Mononuclear cell (primary cell): ENCODE measurements at regions not wholly inside any gene's neighbourhood (a gene's known extent, or its start where the extent isn't known, plus 50 kb on each side); places are given as distances from the start of the nearest gene placed in this dataset.

ENCODE experiments used
- H3K27me3 ChIP-seq: 2 replicates; pipeline ENCODE4 v1.6.0; 2011; ENCODE audit warnings: low read length, control low read depth; ENCODE audit not compliant: insufficient read depth
- H3K4me1 ChIP-seq: 2 replicates; pipeline ENCODE4 v1.5.1; 2011; ENCODE audit warnings: mild to moderate bottlenecking, low read length, control low read depth; ENCODE audit not compliant: insufficient read depth
- H3K4me3 ChIP-seq: 2 replicates; pipeline ENCODE4 v1.5.1; 2011; ENCODE audit warnings: mild to moderate bottlenecking, low read length, moderate library complexity
- H3K9me3 ChIP-seq: 2 replicates; pipeline ENCODE4 v1.5.1; 2011; ENCODE audit warnings: low read depth, mild to moderate bottlenecking, control low read depth, low read length

DNA sequence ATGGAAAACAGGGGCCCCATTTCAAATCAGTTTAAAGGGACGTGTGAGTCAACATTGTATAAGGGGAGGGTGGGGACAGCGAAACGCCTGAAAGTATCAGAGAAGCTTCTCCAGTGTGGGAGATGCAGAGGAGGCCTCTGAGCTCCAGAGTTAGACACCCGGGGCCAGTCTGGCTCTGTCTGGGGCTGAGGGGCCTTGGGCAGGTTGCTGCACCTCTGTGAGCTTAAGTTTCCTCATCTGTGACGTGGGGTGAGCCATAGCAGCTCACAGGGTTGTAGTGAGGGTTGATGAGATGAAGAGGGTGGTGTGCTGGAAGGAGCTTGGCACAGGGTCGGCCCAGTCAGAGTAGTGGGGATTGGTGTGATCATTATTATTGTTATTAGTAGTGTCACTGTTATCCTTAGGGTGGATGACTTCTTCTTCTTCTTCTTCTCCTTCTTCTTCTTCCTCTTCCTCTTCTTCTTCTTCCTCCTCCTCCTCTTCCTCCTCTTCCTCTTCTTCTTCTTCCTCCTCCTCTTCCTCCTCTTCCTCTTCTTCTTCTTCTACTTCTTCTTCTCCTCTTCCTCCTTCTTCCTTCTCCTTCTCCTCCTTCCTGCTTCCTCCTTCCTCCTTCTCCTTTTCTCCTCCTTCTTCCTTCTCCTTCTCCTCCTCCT lies 282.0 kb downstream of the PTPRU start:
- Histone ChIP-seq H3K9me3 (no peaks in the 10 kb centered on the region), H3K27me3 (no peaks in the 10 kb centered on the region), H3K4me1 (no peaks in the 10 kb centered on the region), H3K4me3 (no peak overlapping the region)

DNA sequence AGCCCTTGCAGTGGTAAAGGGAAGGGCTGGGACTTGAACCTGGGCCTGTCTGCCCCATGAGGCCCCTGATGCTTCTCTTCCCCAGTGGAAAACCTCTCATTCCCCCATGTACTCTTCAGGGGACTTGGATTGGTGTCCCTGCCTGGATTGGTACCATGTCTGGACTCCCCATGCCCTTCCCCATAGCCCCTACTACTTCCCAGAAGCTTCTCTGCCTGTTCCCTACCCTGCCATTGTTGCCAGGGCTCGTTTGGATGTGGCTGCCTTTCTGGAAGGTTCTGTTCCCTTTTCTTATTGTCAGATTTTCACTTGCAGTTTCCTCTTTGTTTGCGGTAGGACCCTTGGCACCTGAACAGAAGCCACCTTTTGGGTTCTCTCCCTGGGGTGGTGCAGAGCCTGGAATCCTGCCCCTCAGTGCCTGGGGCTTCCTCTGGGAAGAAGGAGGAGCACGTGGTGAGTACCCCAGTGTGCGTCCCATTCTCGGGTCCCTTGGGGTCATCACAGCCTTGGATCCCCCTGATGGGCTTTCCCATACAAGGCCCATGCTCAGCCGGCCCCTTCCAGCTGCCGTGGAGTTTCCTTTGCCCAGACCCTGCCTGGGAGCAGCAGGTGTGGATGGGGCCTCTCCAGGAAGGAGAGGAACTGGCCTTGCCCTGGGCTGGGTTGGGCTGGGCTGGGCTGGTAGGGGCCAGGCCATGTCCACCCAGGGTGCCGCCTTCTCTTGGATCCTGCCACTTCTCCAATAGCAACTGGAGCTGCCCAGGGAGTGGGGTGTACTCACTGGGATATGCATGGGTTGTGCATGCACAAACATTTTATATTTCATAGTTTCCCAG lies 281.1 kb downstream of the PTPRU start:
- Histone ChIP-seq H3K27me3 (no peaks in the 10 kb centered on the region), H3K9me3 (no peaks in the 10 kb centered on the region), H3K4me3 (no peak overlapping the region), H3K4me1 (no peaks in the 10 kb centered on the region)

DNA sequence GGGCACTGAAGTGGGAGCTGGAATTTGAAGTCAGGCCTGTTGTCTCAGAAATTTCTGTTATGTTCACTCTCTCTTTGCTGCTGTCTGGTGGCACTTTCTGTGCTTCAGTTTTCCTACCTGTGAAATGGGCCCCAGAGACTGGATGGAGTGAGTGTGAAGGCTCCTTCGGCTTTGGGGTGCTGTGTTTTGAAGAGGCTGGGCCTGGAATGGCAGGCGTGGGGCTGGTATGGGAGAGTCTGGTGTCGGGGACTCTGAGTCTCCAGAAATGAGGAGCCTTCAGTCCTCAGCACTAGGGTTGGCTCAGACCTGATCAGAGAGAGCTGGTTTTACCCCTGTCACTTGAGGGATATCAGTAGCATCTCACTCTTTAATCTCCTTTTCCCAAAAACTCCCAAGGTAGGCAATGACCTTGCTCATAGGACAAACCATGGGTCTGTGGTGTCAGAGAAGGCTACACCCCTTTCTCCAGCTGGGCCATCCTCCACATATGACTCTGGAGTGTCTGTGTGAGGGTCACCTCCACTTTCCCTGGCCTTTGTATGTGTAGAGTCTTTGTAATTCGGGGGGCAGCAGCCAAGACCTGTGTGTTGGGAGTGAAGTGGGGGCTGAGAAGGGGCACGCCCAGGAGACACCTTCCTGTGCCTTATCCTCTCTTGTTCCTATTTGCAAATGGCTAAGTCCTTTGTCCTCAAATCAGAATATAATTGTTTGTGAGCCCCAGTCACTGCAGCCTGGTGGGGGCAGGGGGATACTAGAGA lies 279.9 kb downstream of the PTPRU start:
- H3K9me3 ChIP-seq = no peaks in the 10 kb centered on the region
- H3K4me3 ChIP-seq = no peak overlapping the region
- no peaks in the 10 kb centered on the region for H3K4me1 ChIP-seq
- H3K27me3 ChIP-seq = no peaks in the 10 kb centered on the region

DNA sequence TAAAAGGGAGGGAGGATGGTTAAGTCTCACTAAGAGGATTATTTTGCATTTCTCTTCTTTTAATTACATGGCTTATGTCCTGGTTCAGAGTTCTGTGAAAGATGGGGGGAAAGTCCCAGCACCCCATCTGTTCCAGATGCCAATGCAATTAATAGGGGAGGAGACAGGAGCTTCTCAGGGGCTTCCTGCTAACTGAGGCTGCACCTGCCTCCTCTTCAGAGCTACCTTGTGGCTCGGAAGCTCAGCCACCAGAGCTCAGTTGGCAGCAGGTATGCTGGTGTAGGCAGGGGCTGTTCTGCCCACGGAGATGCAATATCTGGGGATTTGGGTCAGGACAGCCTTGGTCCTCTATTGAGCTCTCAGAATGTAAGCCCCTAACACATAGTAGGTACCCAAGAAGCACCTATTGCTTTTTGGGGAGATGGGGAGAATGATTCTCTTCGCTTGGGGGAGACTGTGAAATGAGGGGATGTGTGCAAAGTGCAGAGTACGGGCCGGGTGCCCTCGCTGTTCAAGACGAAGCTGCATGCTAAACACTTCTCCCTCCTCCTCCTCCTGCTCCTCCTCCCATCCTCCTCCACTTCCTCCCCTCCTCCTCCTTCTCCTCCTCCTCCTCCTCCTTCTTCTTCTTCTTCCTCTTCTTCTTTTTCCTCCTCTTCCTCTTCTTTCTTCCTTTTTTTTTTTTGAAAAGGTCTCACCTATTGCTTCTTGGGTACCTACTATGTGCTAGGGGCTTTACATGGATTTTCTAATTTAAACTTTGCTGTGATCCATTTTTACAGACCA lies 279.0 kb downstream of the PTPRU start:
- Histone ChIP-seq H3K4me1 (no peaks in the 10 kb centered on the region), H3K27me3 (no peaks in the 10 kb centered on the region), H3K9me3 (no peaks in the 10 kb centered on the region), H3K4me3 (no peak overlapping the region)

DNA sequence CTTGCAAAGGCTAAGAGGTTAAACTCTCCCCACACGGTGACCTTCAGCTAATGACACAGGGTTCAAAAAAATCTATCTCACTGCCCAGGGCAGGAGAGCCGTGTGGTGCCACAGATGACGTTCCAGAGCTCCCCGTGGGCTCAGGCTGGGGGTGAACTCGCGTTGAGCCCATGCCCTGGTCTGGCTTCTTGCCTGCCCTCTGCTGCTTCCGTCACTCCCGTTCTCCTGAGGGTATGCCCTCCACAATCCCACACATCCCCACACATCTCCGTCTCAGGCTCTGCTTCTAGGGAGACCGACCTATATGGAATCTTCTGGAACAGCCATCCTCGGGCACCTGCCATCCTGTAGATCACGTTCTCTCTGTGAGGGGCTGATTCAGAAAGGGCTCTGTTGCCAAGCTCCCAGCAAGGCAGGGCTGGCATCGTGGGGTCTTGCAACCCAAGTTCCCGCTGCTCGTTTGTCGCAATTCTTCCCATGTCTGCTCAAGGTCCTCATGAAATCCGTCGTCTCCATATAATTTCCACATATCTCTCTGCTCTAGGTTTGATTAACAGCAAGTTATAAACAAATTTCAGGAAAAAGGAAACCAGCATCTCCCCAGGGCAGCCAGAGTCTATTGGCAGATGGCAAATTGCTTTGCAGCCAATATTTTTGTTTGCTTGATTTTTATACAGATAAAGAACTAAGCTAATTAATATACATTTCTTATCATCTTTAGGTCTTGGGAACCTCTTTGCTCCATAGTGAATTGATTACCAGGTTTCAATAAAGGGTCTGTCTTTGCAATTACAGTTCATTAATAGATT lies 278.2 kb downstream of the PTPRU start:
- H3K4me1 ChIP-seq = no peaks in the 10 kb centered on the region
- no peaks in the 10 kb centered on the region for H3K27me3 ChIP-seq
- H3K4me3 ChIP-seq = no peak overlapping the region
- H3K9me3 ChIP-seq = no peaks in the 10 kb centered on the region

DNA sequence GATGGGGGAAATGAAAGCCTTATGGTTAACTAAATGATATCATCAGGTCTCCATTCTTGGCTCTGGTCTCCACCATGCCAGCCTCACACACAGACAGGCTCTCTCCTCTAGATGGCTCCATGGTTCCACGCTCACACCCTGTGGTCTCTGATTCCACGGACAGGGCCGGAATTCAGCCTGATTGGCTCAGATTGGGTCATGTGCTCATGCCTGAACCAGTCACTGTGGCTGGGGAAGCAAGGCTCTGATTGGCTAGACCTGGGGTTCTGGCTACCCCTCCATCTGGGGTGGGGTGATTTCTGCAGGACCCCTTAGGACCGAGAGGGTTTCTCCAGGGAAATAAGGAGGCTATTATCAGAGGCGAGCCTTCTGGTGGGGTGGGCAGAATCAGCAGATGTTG lies 277.0 kb downstream of the PTPRU start:
- Histone ChIP-seq H3K9me3 (no peaks in the 10 kb centered on the region), H3K4me1 (no peaks in the 10 kb centered on the region), H3K4me3 (no peak overlapping the region), H3K27me3 (no peaks in the 10 kb centered on the region)

DNA sequence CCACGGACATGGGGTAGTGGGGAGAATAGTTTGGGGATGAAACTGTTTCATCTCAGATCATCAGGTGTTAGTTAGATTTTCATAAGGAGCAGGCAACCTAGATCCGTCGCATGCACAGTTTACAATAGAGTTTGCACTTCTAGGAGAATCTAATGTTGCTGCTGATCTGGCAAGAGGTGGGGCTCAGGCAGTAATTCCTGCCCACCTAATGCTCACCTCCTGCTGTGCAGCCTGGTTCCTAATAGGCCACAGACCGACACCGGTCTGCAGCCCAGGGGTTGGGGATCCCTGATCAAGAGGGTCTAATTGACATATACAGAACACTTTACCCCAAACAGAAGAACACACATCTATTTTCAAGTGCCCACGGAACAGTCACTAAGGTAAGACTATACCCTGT lies 275.1 kb downstream of the PTPRU start:
- no peaks in the 10 kb centered on the region for H3K9me3 ChIP-seq
- no peaks in the 10 kb centered on the region for H3K4me1 ChIP-seq
- H3K4me3 ChIP-seq = no peak overlapping the region
- H3K27me3 ChIP-seq = no peaks in the 10 kb centered on the region

DNA sequence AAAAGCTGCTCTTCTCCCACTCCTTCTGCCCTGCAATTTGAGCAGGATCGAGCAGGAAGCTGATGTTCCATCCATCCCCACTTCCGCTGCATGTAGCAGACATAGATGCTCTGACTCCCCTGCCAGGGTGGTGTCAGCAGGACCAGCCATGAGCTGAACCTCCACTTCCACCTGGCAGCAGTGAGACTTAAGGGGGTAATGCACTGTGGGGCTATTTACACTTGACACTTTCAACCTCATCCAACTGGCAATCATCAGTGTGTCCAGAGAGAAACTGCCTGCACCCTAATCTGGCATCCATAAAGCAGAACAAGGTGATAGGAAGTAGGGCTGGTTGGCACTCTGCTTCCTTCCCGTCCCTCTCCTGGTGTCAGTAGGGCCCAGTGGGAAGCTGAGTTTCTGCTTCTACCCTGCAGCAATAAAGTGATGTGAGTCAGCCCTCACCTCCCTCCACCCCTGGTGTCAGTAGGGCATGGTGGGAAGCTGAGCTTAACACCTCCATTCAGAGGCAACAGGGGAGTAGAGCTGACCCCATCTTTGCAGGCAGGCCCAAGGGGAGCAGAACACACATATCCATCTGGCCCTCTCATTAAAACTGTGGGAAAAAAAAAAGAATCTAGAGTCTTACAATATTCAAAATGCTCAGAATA lies 272.3 kb downstream of the PTPRU start:
- no peaks in the 10 kb centered on the region for H3K9me3 ChIP-seq
- H3K4me3 ChIP-seq = no peak overlapping the region
- H3K27me3 ChIP-seq = no peaks in the 10 kb centered on the region
- no peaks in the 10 kb centered on the region for H3K4me1 ChIP-seq

DNA sequence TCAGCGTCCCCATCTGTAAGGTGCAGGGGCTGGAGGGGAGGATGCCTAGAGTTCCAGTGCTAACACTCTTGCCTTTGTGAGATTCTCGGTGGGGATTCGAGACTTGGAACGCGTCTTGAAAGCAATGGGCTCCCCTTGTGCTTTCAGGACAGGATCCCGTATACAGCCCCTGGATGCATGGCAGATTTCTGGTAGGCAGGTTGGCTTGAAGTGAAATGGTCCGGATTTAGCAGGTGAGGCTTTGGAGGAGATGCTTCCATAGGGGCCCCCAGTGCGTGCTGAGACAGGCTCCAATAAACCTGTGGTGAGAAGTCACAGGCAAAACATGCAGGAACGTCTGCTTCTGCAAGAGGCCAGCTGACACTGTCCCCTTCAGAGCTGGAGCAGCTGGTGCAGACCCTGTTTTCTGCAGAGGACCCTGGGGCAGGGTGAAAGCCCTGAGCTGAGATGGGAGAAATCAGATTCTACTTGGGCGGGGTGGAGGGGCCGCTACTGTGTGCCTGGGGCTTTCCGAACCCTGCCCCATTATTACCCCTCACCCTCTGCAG lies 270.4 kb downstream of the PTPRU start:
- no peaks in the 10 kb centered on the region for H3K9me3 ChIP-seq
- no peak overlapping the region for H3K4me3 ChIP-seq
- H3K4me1 ChIP-seq = no peaks in the 10 kb centered on the region
- no peaks in the 10 kb centered on the region for H3K27me3 ChIP-seq

DNA sequence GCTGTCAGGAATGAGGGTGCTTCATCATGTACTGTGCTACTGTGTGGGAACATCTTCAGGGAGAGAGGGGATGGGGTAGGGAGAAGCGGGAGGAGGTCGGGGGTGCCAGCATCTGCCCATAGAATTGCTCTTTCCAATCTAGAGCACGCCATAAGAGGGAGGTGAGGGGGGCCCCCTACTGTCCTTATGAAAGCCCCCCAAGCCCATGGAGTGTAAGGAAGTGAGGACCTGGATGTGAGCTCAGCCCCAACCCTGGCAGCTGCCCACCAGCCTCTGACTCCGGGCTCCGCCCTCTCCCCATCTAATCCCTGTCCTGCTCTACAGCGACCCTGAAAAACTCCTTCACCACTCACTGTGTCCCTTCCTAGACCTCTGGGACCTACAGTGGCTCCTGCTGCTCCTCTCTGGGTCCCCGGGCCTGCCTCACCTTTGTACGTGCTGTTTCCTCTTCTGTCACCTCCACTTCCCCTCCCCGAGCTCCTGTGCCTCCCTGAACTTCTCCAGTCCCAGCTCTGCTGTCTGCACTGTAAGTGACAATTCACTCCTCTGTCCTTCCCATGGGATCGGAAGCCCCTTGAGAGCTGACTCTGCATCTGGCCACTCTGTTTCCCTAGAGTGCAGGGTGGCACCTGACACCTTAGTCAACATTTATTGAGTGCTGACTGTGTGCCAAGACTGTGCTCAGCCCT lies 269.4 kb downstream of the PTPRU start:
- H3K27me3 ChIP-seq = no peaks in the 10 kb centered on the region
- H3K9me3 ChIP-seq = no peaks in the 10 kb centered on the region
- H3K4me3 ChIP-seq = no peak overlapping the region
- no peaks in the 10 kb centered on the region for H3K4me1 ChIP-seq

DNA sequence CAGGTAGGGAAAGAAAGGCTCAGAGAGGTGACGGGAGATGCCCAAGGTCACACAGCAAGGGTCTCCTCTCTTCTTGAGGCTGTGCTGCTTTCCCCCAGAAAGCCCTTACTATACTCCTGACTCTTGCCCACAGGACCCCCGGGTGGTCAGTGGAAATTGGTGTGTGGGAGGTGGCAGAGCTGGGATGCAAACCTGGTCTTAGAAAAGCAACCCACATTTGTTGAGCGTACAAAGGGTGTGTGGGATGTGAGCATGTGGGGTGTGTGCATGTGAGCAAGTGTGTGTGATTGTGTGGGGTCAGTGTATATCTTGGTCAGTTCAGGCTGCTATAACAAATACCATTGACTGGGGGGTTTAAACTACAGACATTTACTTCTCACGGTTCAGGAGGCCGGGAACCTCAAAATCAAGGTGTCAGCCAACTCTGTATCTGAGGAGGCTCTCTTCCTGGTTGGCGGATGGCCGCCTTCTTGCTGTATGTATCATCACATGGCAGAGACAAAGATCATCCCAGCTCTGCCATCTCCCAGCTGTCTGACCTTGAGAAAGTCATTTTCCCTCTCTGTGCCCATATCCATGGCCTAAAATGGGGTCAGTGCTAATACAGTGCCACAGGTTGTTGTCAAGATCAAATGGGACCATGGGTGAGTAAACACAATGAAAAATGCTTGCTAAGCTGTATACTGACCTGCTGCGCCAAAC lies 268.5 kb downstream of the PTPRU start:
- Histone ChIP-seq H3K9me3 (no peaks in the 10 kb centered on the region), H3K4me3 (no peak overlapping the region), H3K4me1 (no peaks in the 10 kb centered on the region), H3K27me3 (no peaks in the 10 kb centered on the region)

DNA sequence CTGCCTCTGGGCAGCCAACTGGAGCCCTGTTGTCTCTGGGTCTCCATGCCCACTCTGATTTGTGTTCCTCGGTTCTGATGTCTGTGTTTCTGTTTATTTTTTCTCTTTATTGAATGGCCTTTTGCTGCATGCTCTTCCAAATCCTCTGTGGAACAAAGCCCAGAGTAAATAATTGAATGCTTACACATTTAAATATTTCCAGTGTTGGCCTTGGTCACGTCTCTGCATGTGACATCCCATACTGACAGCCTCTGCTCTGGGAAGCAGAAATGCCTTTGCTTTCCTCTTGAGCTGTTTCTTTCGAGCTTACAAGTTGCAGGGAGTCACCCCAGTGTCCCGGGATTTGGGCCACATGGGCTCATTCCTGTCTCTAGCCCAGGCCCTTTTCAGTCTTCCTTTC lies 267.9 kb downstream of the PTPRU start:
- no peaks in the 10 kb centered on the region for H3K27me3 ChIP-seq
- no peaks in the 10 kb centered on the region for H3K4me1 ChIP-seq
- no peak overlapping the region for H3K4me3 ChIP-seq
- no peaks in the 10 kb centered on the region for H3K9me3 ChIP-seq
